H9 (cell line): ENCODE measurements at regions not wholly inside any gene's neighbourhood (a gene's known extent, or its start where the extent isn't known, plus 50 kb on each side); places are given as distances from the start of the nearest gene placed in this dataset.

ENCODE experiments used
- DNase-seq: peaks from one replicate; pipeline ENCODE4 v3.0.0-alpha.2; 2017
- H2AFZ ChIP-seq: one replicate; pipeline ENCODE4 v1.6.1; 2013; ENCODE audit warnings: mild to moderate bottlenecking, low read length, control low read depth, moderate library complexity
- H2AK5ac ChIP-seq: 2 replicates; pipeline ENCODE4 v1.6.1; 2013; ENCODE audit warnings: low read length, control low read depth, mixed read lengths; ENCODE audit not compliant: insufficient read length
- H2BK120ac ChIP-seq: one replicate; pipeline ENCODE4 v1.6.1; 2013; ENCODE audit warnings: low read depth, mild to moderate bottlenecking, low read length, control low read depth, inconsistent platforms; ENCODE audit not compliant: poor library complexity, severe bottlenecking
- H2BK12ac ChIP-seq: 2 replicates; pipeline ENCODE4 v1.6.1; 2013; ENCODE audit warnings: low read length, control low read depth, mixed read lengths, low read depth; ENCODE audit not compliant: insufficient read length
- H2BK15ac ChIP-seq: 2 replicates; pipeline ENCODE4 v1.6.1; 2013; ENCODE audit warnings: low read depth, low read length, control low read depth
- H2BK20ac ChIP-seq: one replicate; pipeline ENCODE4 v1.6.1; 2013; ENCODE audit warnings: low read depth, mild to moderate bottlenecking, low read length, control low read depth, inconsistent platforms; ENCODE audit not compliant: poor library complexity, severe bottlenecking
- H2BK5ac ChIP-seq: 2 replicates; pipeline ENCODE4 v1.6.1; 2013; ENCODE audit warnings: low read length, control low read depth, mixed read lengths; ENCODE audit not compliant: insufficient read length
- H3K14ac ChIP-seq: 2 replicates; pipeline ENCODE4 v1.6.1; 2013; ENCODE audit warnings: low read length, control low read depth; ENCODE audit not compliant: insufficient read depth
- H3K18ac ChIP-seq: 2 replicates; pipeline ENCODE4 v1.6.1; 2013; ENCODE audit warnings: low read depth, mild to moderate bottlenecking, mixed read lengths, low read length, control low read depth; ENCODE audit not compliant: insufficient read length
- H3K23ac ChIP-seq: 2 replicates; pipeline ENCODE4 v1.6.1; 2013; ENCODE audit warnings: low read length, control low read depth, mixed read lengths, low read depth; ENCODE audit not compliant: insufficient read length
- H3K23me2 ChIP-seq: 2 replicates; pipeline ENCODE4 v1.6.1; 2013; ENCODE audit warnings: low read depth, mild to moderate bottlenecking, mixed read lengths, low read length, control low read depth; ENCODE audit not compliant: insufficient read length, poor library complexity, severe bottlenecking
- H3K27ac ChIP-seq: 2 replicates; pipeline ENCODE4 v1.5.1; 2013; ENCODE audit warnings: low read length, control low read depth, mixed read lengths, low read depth; ENCODE audit not compliant: insufficient read length
- H3K27me3 ChIP-seq: 2 replicates; pipeline ENCODE4 v1.6.1; 2013; ENCODE audit warnings: low read length, control low read depth, inconsistent platforms; ENCODE audit not compliant: insufficient read depth
- H3K4ac ChIP-seq: 2 replicates; pipeline ENCODE4 v1.6.1; 2013; ENCODE audit warnings: low read depth, mild to moderate bottlenecking, control low read depth, inconsistent platforms, low read length, moderate library complexity
- H3K4me1 ChIP-seq: 2 replicates; pipeline ENCODE4 v1.6.1; 2013; ENCODE audit warnings: low read length, control low read depth, inconsistent platforms; ENCODE audit not compliant: insufficient read depth
- H3K4me2 ChIP-seq: 2 replicates; pipeline ENCODE4 v1.6.1; 2013; ENCODE audit warnings: low read length, control low read depth, mixed read lengths; ENCODE audit not compliant: insufficient read length, insufficient read depth
- H3K56ac ChIP-seq: 2 replicates; pipeline ENCODE4 v1.6.1; 2013; ENCODE audit warnings: low read depth, mild to moderate bottlenecking, mixed read lengths, low read length, control low read depth; ENCODE audit not compliant: insufficient read length
- H3K79me1 ChIP-seq: 2 replicates; pipeline ENCODE4 v1.6.1; 2013; ENCODE audit warnings: low read depth, mild to moderate bottlenecking, moderate library complexity, low read length, control low read depth, inconsistent platforms; ENCODE audit not compliant: insufficient read depth, poor library complexity, severe bottlenecking
- H3K79me2 ChIP-seq: 2 replicates; pipeline ENCODE4 v1.6.1; 2013; ENCODE audit warnings: low read length, control low read depth, inconsistent platforms; ENCODE audit not compliant: insufficient read depth
- H3K9ac ChIP-seq: 2 replicates; pipeline ENCODE4 v1.6.1; 2013; ENCODE audit warnings: low read length, control low read depth, mixed read lengths; ENCODE audit not compliant: insufficient read length; ENCODE audit errors: extremely low read depth
- H3K9me3 ChIP-seq: one replicate; pipeline ENCODE4 v1.6.1; 2013; ENCODE audit warnings: low read depth, low read length, inconsistent platforms; ENCODE audit not compliant: control insufficient read depth
- H3T11ph ChIP-seq: one replicate; pipeline ENCODE4 v1.6.1; 2013; ENCODE audit warnings: mild to moderate bottlenecking, low read length, control low read depth, inconsistent platforms
- H4K20me1 ChIP-seq: one replicate; pipeline ENCODE4 v1.6.1; 2013; ENCODE audit not compliant: control insufficient read depth, insufficient read length, insufficient read depth
- H4K5ac ChIP-seq: 2 replicates; pipeline ENCODE4 v1.6.1; 2013; ENCODE audit warnings: low read depth, mild to moderate bottlenecking, mixed read lengths, low read length, control low read depth; ENCODE audit not compliant: insufficient read length
- H4K8ac ChIP-seq: replicated peaks from 2 replicates; pipeline ENCODE4 v1.6.1; 2013; ENCODE audit warnings: low read length, control low read depth, mixed read lengths, low read depth; ENCODE audit not compliant: insufficient read length
- H4K91ac ChIP-seq: 2 replicates; pipeline ENCODE4 v1.6.1; 2013; ENCODE audit warnings: low read depth, mild to moderate bottlenecking, moderate library complexity, mixed read lengths, low read length, control low read depth; ENCODE audit not compliant: insufficient read length
- H3K27ac Mint-ChIP-seq, 3 experiments: 2 replicates in 2 of 3; 3 replicates in 1 of 3; pipeline ENCODE4 v1.8.0; 2020 to 2021; ENCODE audit warnings: mixed read lengths in 3 of 3, mild to moderate bottlenecking in 1 of 3, moderate library complexity in 1 of 3
- H3K27me3 Mint-ChIP-seq: 2 replicates; pipeline ENCODE4 v1.8.0; 2021; ENCODE audit warnings: low read depth, mild to moderate bottlenecking, moderate library complexity, mixed read lengths
- H3K36me3 Mint-ChIP-seq, 3 experiments: 2 replicates in 2 of 3; 3 replicates in 1 of 3; pipeline ENCODE4 v1.8.0; 2020 to 2021; ENCODE audit warnings: low read depth in 3 of 3, mixed read lengths in 3 of 3; ENCODE audit not compliant: insufficient read depth in 1 of 3
- H3K4me1 Mint-ChIP-seq, 2 experiments: 2 replicates each; pipeline ENCODE4 v1.8.0; 2020; ENCODE audit warnings: mixed read lengths in 2 of 2
- H3K4me3 Mint-ChIP-seq, 2 experiments: 2 replicates in 1 of 2; 3 replicates in 1 of 2; pipeline ENCODE4 v1.8.0; 2020 to 2021; ENCODE audit warnings: mild to moderate bottlenecking in 2 of 2, mixed read lengths in 2 of 2, moderate library complexity in 1 of 2
- H3K9me3 Mint-ChIP-seq, 2 experiments: 2 replicates in 1 of 2; 3 replicates in 1 of 2; pipeline ENCODE4 v1.8.0; 2020; ENCODE audit warnings: mild to moderate bottlenecking in 2 of 2, mixed read lengths in 2 of 2, moderate library complexity in 1 of 2
- WGBS: extraction: QIAGEN DNeasy Blood & Tissue Kit; methylation state at CpG from one replicate; pipeline ENCODE4 v1.1.7; 2013; ENCODE audit warnings: missing lambda C conversion rate, low lambda C conversion rate, mixed read lengths; ENCODE audit not compliant: insufficient read length; ENCODE audit errors: extremely low coverage; 5-methylcytosine and 5-hydroxymethylcytosine counted together
- TF ChIP-seq, protein P1 (sequence below): fragments of 200-600 bp; sonication (generic); conservative IDR thresholded peaks from 3 replicates; pipeline ENCODE4 v1.8.0; 2021; ENCODE audit warnings: antibody characterized with exemption, mild to moderate bottlenecking

GRCh38 chr11:91956711-91957110 is 267.9 kb upstream of the FAT3 start:
- no peak for DNase-seq
- TF ChIP-seq, protein P1, sequence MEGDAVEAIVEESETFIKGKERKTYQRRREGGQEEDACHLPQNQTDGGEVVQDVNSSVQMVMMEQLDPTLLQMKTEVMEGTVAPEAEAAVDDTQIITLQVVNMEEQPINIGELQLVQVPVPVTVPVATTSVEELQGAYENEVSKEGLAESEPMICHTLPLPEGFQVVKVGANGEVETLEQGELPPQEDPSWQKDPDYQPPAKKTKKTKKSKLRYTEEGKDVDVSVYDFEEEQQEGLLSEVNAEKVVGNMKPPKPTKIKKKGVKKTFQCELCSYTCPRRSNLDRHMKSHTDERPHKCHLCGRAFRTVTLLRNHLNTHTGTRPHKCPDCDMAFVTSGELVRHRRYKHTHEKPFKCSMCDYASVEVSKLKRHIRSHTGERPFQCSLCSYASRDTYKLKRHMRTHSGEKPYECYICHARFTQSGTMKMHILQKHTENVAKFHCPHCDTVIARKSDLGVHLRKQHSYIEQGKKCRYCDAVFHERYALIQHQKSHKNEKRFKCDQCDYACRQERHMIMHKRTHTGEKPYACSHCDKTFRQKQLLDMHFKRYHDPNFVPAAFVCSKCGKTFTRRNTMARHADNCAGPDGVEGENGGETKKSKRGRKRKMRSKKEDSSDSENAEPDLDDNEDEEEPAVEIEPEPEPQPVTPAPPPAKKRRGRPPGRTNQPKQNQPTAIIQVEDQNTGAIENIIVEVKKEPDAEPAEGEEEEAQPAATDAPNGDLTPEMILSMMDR: no peak
- no peak overlapping the region for H3K27ac ChIP-seq
- no peak overlapping the region for H4K91ac ChIP-seq
- no peak overlapping the region for H2BK120ac ChIP-seq
- no peak overlapping the region for H3K18ac ChIP-seq
- no peaks in the 10 kb centered on the region for H3K23me2 ChIP-seq
- no peaks in the 10 kb centered on the region for H3K9me3 ChIP-seq
- no peak overlapping the region for H3T11ph ChIP-seq
- H3K4ac ChIP-seq: no peak overlapping the region
- no peaks in the 10 kb centered on the region for H3K4me1 Mint-ChIP-seq
- H4K5ac ChIP-seq: no peak overlapping the region
- H4K20me1 ChIP-seq: no peaks in the 10 kb centered on the region
- peaks cover 21 to 24% of the 10 kb centered on the region in 2 experiments for H3K9me3 Mint-ChIP-seq
- no peak overlapping the region for H2BK12ac ChIP-seq
- H3K27me3 Mint-ChIP-seq: no peaks in the 10 kb centered on the region; the same call in 1 of the 2 replicates
- no peak overlapping the region for H3K23ac ChIP-seq
- no peak overlapping the region for H2BK15ac ChIP-seq
- H4K8ac ChIP-seq: no peak overlapping the region
- H3K79me2 ChIP-seq: no peaks in the 10 kb centered on the region
- no peak overlapping the region for H3K4me2 ChIP-seq
- no CpG with 5 or more reads among the region's 1 CpG for WGBS
- no peak overlapping the region for H3K56ac ChIP-seq
- no peak overlapping the region for H2BK5ac ChIP-seq
- no peak overlapping the region for H3K4me3 Mint-ChIP-seq
- no peak overlapping the region for H2AFZ ChIP-seq
- H3K14ac ChIP-seq: no peak overlapping the region
- H3K36me3 Mint-ChIP-seq: peaks cover 0 to 16% (median 5%) of the 10 kb centered on the region in 3 experiments; a peak in 5 of 7 replicates
- no peak overlapping the region for H3K9ac ChIP-seq
- H3K4me1 ChIP-seq: no peaks in the 10 kb centered on the region
- H2AK5ac ChIP-seq: no peak overlapping the region
- H3K27me3 ChIP-seq: no peaks in the 10 kb centered on the region
- H3K79me1 ChIP-seq: no peaks in the 10 kb centered on the region
- no peak overlapping the region for H2BK20ac ChIP-seq
- no peak overlapping the region for H3K27ac Mint-ChIP-seq
